ENCODE measurements at regions not wholly inside any gene's neighbourhood (a gene's known extent, or its start where the extent isn't known, plus 50 kb on each side); places are given as distances from the start of the nearest gene placed in this dataset.

DNA sequence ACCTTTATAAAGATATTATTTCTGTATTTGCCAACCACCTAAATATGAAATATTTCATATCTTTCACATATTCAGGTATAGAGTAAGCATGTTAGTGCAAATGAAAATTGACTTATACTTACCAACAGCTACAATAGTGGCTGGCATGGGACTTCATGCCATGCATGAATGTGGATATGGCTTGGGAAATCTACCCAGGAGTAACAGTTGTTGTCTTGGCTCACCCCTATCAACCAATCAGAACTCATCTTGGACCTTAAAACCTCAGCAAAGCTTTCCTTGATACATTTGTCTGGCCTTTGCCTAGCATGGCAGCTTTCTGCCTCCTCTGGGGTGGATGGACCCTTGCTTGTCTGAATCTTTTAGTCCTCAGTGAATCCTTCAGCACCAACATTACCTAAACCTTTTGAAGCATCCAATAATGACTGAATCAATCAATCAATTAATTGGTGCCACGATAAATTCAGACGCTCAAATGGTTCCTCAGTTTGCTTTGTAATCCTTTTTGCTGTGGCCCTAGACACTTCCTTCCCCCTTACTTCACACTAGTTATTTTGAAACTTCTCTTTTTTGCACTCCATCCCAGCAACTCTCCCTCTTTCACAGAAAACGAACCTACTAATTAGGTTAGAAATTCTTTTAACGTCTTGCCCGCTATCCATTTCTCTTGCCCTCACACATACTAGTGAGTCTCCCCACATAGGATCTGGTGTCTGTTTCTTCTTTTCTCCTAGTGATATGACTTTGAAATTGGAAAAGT is 132.3 kb upstream of the ZNF608 start:
- TF ChIP-seq POLR2AphosphoS5 (IDR thresholded peaks at IDR 0.05; ENCODE audit: low read depth, low read length), result no peak
- TF ChIP-seq RAD21 (CRISPR knock-in tag; IDR thresholded peaks at IDR 0.05), result no peak
- no peak for TF ChIP-seq NR2C2 (CRISPR knock-in tag; IDR thresholded peaks at IDR 0.05; ENCODE audit: borderline replicate concordance)
- no peak for TF ChIP-seq YEATS2 (CRISPR knock-in tag; IDR thresholded peaks at IDR 0.05; ENCODE audit: borderline replicate concordance)
- TF ChIP-seq RXRB (CRISPR knock-in tag; IDR thresholded peaks at IDR 0.05; ENCODE audit: borderline replicate concordance), result no peak
- no peak for TF ChIP-seq KMT2A (CRISPR knock-in tag; IDR thresholded peaks at IDR 0.05)
- no peak for TF ChIP-seq POLR2A (IDR thresholded peaks at IDR 0.05; ENCODE audit: insufficient read depth in 1 of 2, low read depth in 2 of 2, low read length in 2 of 2)
- TF ChIP-seq EP300 (IDR thresholded peaks at IDR 0.05; ENCODE audit: low read depth in 2 of 2, low read length in 2 of 2), result no peak
- TF ChIP-seq EP300 (CRISPR knock-in tag; IDR thresholded peaks at IDR 0.05; ENCODE audit: borderline replicate concordance), result no peak
- TF ChIP-seq HDAC2 (CRISPR knock-in tag; IDR thresholded peaks at IDR 0.05), result no peak

Measured in HepG2 (cell line).